ENCODE measurements at regions not wholly inside any gene's neighbourhood (a gene's known extent, or its start where the extent isn't known, plus 50 kb on each side); places are given as distances from the start of the nearest gene placed in this dataset.

DNA sequence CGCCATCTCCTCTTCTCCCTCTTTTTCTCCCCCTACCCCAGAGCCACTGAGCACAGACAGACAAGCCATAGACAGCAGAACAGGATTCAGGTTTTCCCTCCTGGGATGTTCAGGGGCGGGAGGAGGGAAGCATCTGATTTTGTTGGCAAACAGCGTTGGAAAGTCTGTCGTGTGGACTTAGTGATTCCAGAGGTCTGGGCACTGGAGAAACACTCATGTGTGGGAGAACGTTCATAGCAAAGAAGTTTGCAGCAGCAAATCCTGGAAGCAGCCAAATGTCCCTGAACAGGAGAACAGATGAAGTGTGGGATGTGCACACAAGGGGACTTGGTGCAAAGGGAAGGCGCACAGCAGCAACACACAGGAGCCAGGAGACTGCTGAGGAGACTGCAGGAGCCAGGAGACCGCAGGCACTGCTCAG lies 264.1 kb upstream of the CDYL start:
- H3K9me2 ChIP-seq (ENCODE audit: low read depth, low read length), result no peaks in the 10 kb centered on the region
- TF ChIP-seq EZH2 (IDR thresholded peaks at IDR 0.05; ENCODE audit: borderline replicate concordance, low read length), result no peak
- TF ChIP-seq, protein P1, sequence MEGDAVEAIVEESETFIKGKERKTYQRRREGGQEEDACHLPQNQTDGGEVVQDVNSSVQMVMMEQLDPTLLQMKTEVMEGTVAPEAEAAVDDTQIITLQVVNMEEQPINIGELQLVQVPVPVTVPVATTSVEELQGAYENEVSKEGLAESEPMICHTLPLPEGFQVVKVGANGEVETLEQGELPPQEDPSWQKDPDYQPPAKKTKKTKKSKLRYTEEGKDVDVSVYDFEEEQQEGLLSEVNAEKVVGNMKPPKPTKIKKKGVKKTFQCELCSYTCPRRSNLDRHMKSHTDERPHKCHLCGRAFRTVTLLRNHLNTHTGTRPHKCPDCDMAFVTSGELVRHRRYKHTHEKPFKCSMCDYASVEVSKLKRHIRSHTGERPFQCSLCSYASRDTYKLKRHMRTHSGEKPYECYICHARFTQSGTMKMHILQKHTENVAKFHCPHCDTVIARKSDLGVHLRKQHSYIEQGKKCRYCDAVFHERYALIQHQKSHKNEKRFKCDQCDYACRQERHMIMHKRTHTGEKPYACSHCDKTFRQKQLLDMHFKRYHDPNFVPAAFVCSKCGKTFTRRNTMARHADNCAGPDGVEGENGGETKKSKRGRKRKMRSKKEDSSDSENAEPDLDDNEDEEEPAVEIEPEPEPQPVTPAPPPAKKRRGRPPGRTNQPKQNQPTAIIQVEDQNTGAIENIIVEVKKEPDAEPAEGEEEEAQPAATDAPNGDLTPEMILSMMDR (IDR thresholded peaks at IDR 0.05; ENCODE audit: low read length), result no peak

DNA sequence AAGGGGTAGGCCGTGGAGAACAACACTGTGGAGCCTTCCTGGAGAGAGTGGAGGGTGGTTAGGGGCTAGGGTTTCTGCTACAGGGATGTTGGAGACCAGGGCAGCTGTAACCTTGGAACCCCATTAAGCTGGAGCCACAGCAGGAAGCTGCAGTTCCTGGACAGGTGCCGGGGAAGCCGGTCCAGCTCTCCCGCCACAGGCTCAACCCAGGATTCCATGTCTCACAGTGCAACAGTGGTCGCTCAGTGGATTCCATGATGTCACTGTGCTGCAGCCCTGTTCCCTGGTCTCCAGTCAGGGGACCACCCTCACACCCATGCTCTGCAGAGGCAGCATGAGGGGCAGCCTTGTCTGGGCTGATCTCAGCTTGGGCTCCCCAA lies 264.6 kb upstream of the CDYL start:
- H3K4me1 ChIP-seq (ENCODE audit: insufficient read depth, low read length, severe bottlenecking), result no peaks in the 10 kb centered on the region
- H3K79me2 ChIP-seq (ENCODE audit: insufficient read depth, low read length), result no peaks in the 10 kb centered on the region
- H3K27me3 ChIP-seq (ENCODE audit: insufficient read depth, low read length), result peaks cover 7% of the 10 kb centered on the region; the same call in 1 of the 2 replicates
- no peak overlapping the region for H3K4me2 ChIP-seq (ENCODE audit: low read length)
- no peaks in the 10 kb centered on the region for H4K20me1 ChIP-seq (ENCODE audit: insufficient read depth, low read length)
- H3K9me2 ChIP-seq (ENCODE audit: low read depth, low read length), result no peaks in the 10 kb centered on the region
- H3K4me3 ChIP-seq (ENCODE audit: low read depth, low read length, poor library complexity, severe bottlenecking), result no peak overlapping the region
- no peak overlapping the region for H2AFZ ChIP-seq (ENCODE audit: low read length)
- H3K9me3 ChIP-seq (ENCODE audit: low read length), result no peaks in the 10 kb centered on the region
- no peak overlapping the region for H3K9ac ChIP-seq (ENCODE audit: low read length)
- TF ChIP-seq, protein P1 (IDR thresholded peaks at IDR 0.05; ENCODE audit: low read length), result no peak
- TF ChIP-seq EZH2 (IDR thresholded peaks at IDR 0.05; ENCODE audit: borderline replicate concordance, low read length), result no peak
- no peaks in the 10 kb centered on the region for H3F3A ChIP-seq (ENCODE audit: insufficient read depth, low read length)
- no peaks in the 10 kb centered on the region for H3K36me3 ChIP-seq (ENCODE audit: insufficient read depth, low read length)
- no peak overlapping the region for H3K27ac ChIP-seq (ENCODE audit: low read depth, low read length, poor library complexity, severe bottlenecking)

More for the DNA sequence above, 264.1 kb upstream of the CDYL start:
- Histone ChIP-seq H3K9me3 (ENCODE audit: low read length) (no peaks in the 10 kb centered on the region), H3K9ac (ENCODE audit: low read length) (no peak overlapping the region), H3K4me3 (ENCODE audit: low read depth, low read length, poor library complexity, severe bottlenecking) (no peak overlapping the region), H3K4me1 (ENCODE audit: insufficient read depth, low read length, severe bottlenecking) (no peaks in the 10 kb centered on the region), H3K79me2 (ENCODE audit: insufficient read depth, low read length) (no peaks in the 10 kb centered on the region), H4K20me1 (ENCODE audit: insufficient read depth, low read length) (no peaks in the 10 kb centered on the region), H3K36me3 (ENCODE audit: insufficient read depth, low read length) (no peaks in the 10 kb centered on the region), H3K27me3 (ENCODE audit: insufficient read depth, low read length) (peaks cover 7% of the 10 kb centered on the region; the same call in 1 of the 2 replicates), H3F3A (ENCODE audit: insufficient read depth, low read length) (no peaks in the 10 kb centered on the region), H2AFZ (ENCODE audit: low read length) (no peak overlapping the region), H3K27ac (ENCODE audit: low read depth, low read length, poor library complexity, severe bottlenecking) (no peak overlapping the region), H3K4me2 (ENCODE audit: low read length) (no peak overlapping the region)

DNA sequence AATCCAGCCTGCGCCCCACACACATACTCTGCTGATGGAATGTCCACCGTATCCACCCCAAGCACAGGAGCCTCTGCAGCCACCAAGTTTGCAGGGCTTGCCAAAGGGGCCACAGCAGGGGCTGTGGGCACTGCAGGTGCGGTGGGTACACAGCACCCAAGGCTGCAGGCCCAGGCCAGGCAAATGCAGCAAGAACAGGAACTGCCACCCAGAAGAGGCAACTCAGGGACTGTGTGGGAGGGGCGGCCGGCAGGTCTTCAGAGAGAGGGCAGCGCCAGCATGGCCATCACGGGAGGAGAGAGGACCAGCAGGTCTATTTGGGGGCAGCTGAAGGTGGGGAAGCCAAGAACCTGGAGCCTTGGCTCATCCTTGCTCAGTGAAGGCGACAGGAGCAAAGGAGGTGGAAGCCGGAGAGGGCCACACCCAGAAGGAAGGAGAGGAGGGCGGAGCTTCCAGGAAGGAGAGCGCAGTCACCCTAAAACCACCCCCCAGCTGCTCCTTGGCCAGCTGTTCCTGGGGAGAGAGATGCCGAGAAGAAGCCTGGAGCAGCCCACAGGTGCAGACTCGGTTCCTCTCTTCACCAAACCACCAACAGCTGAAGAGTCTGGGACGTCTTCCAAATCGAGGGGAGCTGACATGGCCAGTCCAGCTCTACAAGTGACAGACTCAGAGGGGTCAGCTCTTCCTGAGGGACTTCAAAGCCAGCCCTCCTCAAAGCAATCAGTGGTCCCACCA lies 265.1 kb upstream of the CDYL start:
- Histone ChIP-seq H2AFZ (ENCODE audit: low read length) (no peak overlapping the region), H4K20me1 (ENCODE audit: insufficient read depth, low read length) (no peaks in the 10 kb centered on the region), H3K4me1 (ENCODE audit: insufficient read depth, low read length, severe bottlenecking) (no peaks in the 10 kb centered on the region), H3K36me3 (ENCODE audit: insufficient read depth, low read length) (no peaks in the 10 kb centered on the region), H3K9me3 (ENCODE audit: low read length) (no peaks in the 10 kb centered on the region), H3K27ac (ENCODE audit: low read depth, low read length, poor library complexity, severe bottlenecking) (no peak overlapping the region), H3K9ac (ENCODE audit: low read length) (no peak overlapping the region), H3K4me3 (ENCODE audit: low read depth, low read length, poor library complexity, severe bottlenecking) (no peak overlapping the region), H3K79me2 (ENCODE audit: insufficient read depth, low read length) (no peaks in the 10 kb centered on the region), H3K4me2 (ENCODE audit: low read length) (no peak overlapping the region), H3K9me2 (ENCODE audit: low read depth, low read length) (no peaks in the 10 kb centered on the region), H3F3A (ENCODE audit: insufficient read depth, low read length) (no peaks in the 10 kb centered on the region), H3K27me3 (ENCODE audit: insufficient read depth, low read length) (peaks cover 7% of the 10 kb centered on the region; the same call in 1 of the 2 replicates)
- no peak for TF ChIP-seq EZH2 (IDR thresholded peaks at IDR 0.05; ENCODE audit: borderline replicate concordance, low read length)
- TF ChIP-seq, protein P1 (IDR thresholded peaks at IDR 0.05; ENCODE audit: low read length), result no peak

Data from OCI-LY1 (cell line).